Spleen (tissue), 11 donors: ENCODE measurements at regions not wholly inside any gene's neighbourhood (a gene's known extent, or its start where the extent isn't known, plus 50 kb on each side); places are given as distances from the start of the nearest gene placed in this dataset.

ENCODE experiments used
- DNase-seq: peaks from one replicate; pipeline ENCODE4 v3.0.0-alpha.2; 2020
- H3K27ac ChIP-seq, 8 donors: fragments of 200-600 bp; sonication (generic) in 7 of 8; 1 replicate in 4 of 8; 2 replicates in 4 of 8; pipeline versions ENCODE4 v1.5.0 to v1.8.0; 2016 to 2021; ENCODE audit warnings: inconsistent platforms in 4 of 8, mild to moderate bottlenecking in 4 of 8, moderate library complexity in 1 of 8
- H3K27me3 ChIP-seq, 7 donors: fragments of 200-600 bp; sonication (generic) in 6 of 7; replicated peaks in 1 of 7; 1 replicate in 4 of 7; 2 replicates in 3 of 7; pipeline versions ENCODE4 v1.5.0 to v1.8.0; 2016 to 2021; ENCODE audit warnings: inconsistent platforms in 3 of 7, mild to moderate bottlenecking in 1 of 7
- H3K36me3 ChIP-seq, 6 donors: fragments of 200-600 bp; sonication (generic) in 5 of 6; 1 replicate in 4 of 6; 2 replicates in 2 of 6; pipeline versions ENCODE4 v1.5.0 to v1.8.0; 2016 to 2021; ENCODE audit warnings: inconsistent platforms in 2 of 6
- H3K4me1 ChIP-seq, 6 donors: fragments of 200-600 bp; sonication (generic) in 5 of 6; 1 replicate in 3 of 6; 2 replicates in 3 of 6; pipeline versions ENCODE4 v1.5.0 to v1.8.0; 2016 to 2021; ENCODE audit warnings: inconsistent platforms in 3 of 6
- H3K4me3 ChIP-seq, 8 donors: fragments of 200-600 bp; sonication (generic) in 7 of 8; 1 replicate in 4 of 8; 2 replicates in 4 of 8; pipeline versions ENCODE4 v1.5.0 to v1.8.0; 2016 to 2021; ENCODE audit warnings: inconsistent platforms in 4 of 8, mild to moderate bottlenecking in 4 of 8, moderate library complexity in 2 of 8
- H3K9me3 ChIP-seq, 8 donors: fragments of 200-600 bp; sonication (generic) in 7 of 8; 1 replicate in 4 of 8; 2 replicates in 4 of 8; pipeline versions ENCODE4 v1.5.0 to v1.8.0; 2016 to 2021; ENCODE audit warnings: inconsistent platforms in 4 of 8
- CTCF ChIP-seq, 11 experiments: fragments of 200-600 bp in 7 of 11; fragments of 450-650 bp in 4 of 11; sonication (generic) in 4 of 11; IDR thresholded peaks in 8 of 11; conservative IDR thresholded peaks in 3 of 11; 1 replicate in 7 of 11; 2 replicates in 4 of 11; pipeline versions ENCODE4 v1.4.0 to v1.8.0; 2016 to 2021; ENCODE audit warnings: antibody characterized with exemption in 11 of 11, inconsistent platforms in 4 of 11, mild to moderate bottlenecking in 1 of 11
- POLR2A ChIP-seq, 3 donors: fragments of 450-650 bp; IDR thresholded peaks; one replicate each; pipeline ENCODE4 v1.5.1; 2017; ENCODE audit warnings: antibody characterized with exemption in 3 of 3, mild to moderate bottlenecking in 1 of 3
- POLR2AphosphoS5 ChIP-seq, 3 donors: sonication (generic); formaldehyde crosslinking; IDR thresholded peaks; one replicate each; pipeline ENCODE4 v1.5.1; 2017; ENCODE audit warnings: antibody characterized with exemption in 3 of 3
- WGBS, 5 donors: extraction: QIAGEN DNeasy Blood & Tissue Kit in 3 of 5; methylation state at CpG; one replicate each; pipeline versions ENCODE4 v1.1.5 to v1.1.7; 2013 to 2018; 5-methylcytosine and 5-hydroxymethylcytosine counted together
- intact Hi-C: fragments of 100-400 bp; cut with DNase I; formaldehyde crosslinking; loops from one replicate; pipeline ENCODE4 v1.15.0; 2023; ENCODE audit warnings: low total_unique reads
- donor health status: healthy with polysubstance abuse.
- donor health status: DM: no; HTN: no; CAD: no; lungs with moderate emphysema.
- donor health status: DM: no; HTN: no; CAD: no.
- donor health status: Bipolar disorder and iron deficiency.
- donor health status: healthy.
- donor health status: DM: no; HTN: no; CAD: no.
- donor health status: DM: yes; HTN: yes; CAD: no.

DNA sequence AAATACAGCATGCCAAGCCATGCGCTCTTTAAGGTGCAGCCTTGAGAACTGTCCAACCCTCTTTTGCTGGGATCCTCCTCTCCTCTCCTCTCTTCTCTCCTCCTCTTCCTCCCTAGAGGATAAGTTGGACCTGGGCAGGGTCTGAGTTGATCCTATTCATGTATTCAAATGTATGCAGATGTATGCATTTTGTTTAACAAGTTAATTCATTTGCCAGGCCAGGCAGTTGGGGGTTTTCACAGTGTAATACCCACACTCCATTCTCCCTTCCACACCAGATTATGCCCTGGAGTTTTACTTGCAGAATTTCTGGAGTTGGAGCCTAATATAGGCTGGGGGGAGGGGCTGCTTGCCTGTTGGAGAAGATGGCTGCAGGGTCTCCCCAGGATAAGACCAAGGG is 226.2 kb upstream of the SDK2 start:
- TF ChIP-seq POLR2A (IDR thresholded peaks at IDR 0.05) = no peak
- TF ChIP-seq POLR2AphosphoS5 (IDR thresholded peaks at IDR 0.05) = no peak
- no peak for TF ChIP-seq CTCF (IDR thresholded peaks at IDR 0.05 in 8 of 11, conservative IDR thresholded peaks at IDR 0.05 in 3 of 11)
- Histone ChIP-seq H3K27me3 (no peaks in the 10 kb centered on the region), H3K4me3 (no peak overlapping the region), H3K4me1 (peaks cover 0 to 11% (median 4%) of the 10 kb centered on the region in 6 donors), H3K36me3 (no peaks in the 10 kb centered on the region), H3K9me3 (no peaks in the 10 kb centered on the region), H3K27ac (no peak overlapping the region)
- WGBS, 5 donors = 84 to 96% (median 95%) methylated on average over 1 of the region's 1 CpG
- intact Hi-C loops = no loop called here
- no peak for DNase-seq

DNA sequence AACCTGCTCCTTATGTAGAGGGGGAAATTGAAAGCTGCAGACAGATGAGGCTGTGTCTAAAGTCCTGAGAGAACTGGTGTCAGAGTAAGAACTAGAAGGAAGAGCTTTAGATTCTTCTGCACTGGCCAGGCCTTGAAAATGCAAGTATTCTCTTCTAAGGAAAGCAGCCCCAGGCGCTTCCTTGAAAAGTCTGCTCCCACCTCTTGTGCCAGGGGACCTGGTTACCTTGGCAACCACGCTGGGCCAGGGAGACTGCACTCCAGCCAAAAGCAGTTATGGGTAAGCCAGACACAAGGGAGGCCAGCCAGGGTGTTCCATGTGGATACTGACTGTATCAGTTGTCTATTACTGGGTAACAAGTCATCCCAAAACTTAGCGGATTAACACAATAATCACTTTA is 228.6 kb upstream of the SDK2 start:
- Histone ChIP-seq H3K27me3 (peaks cover 0 to 3% (median 0%) of the 10 kb centered on the region in 7 donors), H3K27ac (no peak overlapping the region), H3K36me3 (no peaks in the 10 kb centered on the region), H3K4me3 (no peak overlapping the region), H3K9me3 (no peaks in the 10 kb centered on the region), H3K4me1 (peaks cover 0 to 11% (median 5%) of the 10 kb centered on the region in 6 donors)
- DNase-seq = no peak
- TF ChIP-seq CTCF (IDR thresholded peaks at IDR 0.05 in 8 of 11, conservative IDR thresholded peaks at IDR 0.05 in 3 of 11) = no peak
- intact Hi-C loops = no loop called here
- WGBS, 5 donors = 81 to 96% (median 87%) methylated on average over 3 of the region's 3 CpGs

- no peak for DNase-seq
- Histone ChIP-seq H3K36me3 (no peaks in the 10 kb centered on the region), H3K27ac (no peak overlapping the region), H3K4me3 (no peak overlapping the region), H3K9me3 (no peaks in the 10 kb centered on the region), H3K4me1 (peaks cover 0 to 11% (median 5%) of the 10 kb centered on the region in 6 donors), H3K27me3 (peaks cover 0 to 3% (median 0%) of the 10 kb centered on the region in 7 donors)
- intact Hi-C loops = no loop called here
- TF ChIP-seq POLR2AphosphoS5 (IDR thresholded peaks at IDR 0.05) = no peak
- TF ChIP-seq CTCF (IDR thresholded peaks at IDR 0.05 in 8 of 11, conservative IDR thresholded peaks at IDR 0.05 in 3 of 11) = no peak
- 68 to 76% (median 71%) methylated on average over 6 of the region's 6 CpGs for WGBS, 5 donors
These were observed 229.9 kb upstream of the SDK2 start for GRCh38 chr17:73874008-73874720.

GRCh38 chr17:73875346-73875745 is 231.1 kb upstream of the SDK2 start:
- H3K27me3 ChIP-seq = peaks cover 0 to 3% (median 0%) of the 10 kb centered on the region in 7 donors
- no peak for DNase-seq
- intact Hi-C loops = no loop called here
- TF ChIP-seq CTCF (IDR thresholded peaks at IDR 0.05 in 8 of 11, conservative IDR thresholded peaks at IDR 0.05 in 3 of 11) (no peak), POLR2AphosphoS5 (IDR thresholded peaks at IDR 0.05) (no peak), POLR2A (IDR thresholded peaks at IDR 0.05) (no peak)
- no peak overlapping the region for H3K27ac ChIP-seq
- WGBS, 5 donors = 37 to 50% (median 44%) methylated on average over 3 of the region's 3 CpGs
- no peaks in the 10 kb centered on the region for H3K36me3 ChIP-seq
- no peaks in the 10 kb centered on the region for H3K9me3 ChIP-seq
- H3K4me3 ChIP-seq = no peak overlapping the region
- peaks cover 0 to 11% (median 5%) of the 10 kb centered on the region in 6 donors for H3K4me1 ChIP-seq
